NCI-H69 (cell line): ENCODE measurements at regions not wholly inside any gene's neighbourhood (a gene's known extent, or its start where the extent isn't known, plus 50 kb on each side); places are given as distances from the start of the nearest gene placed in this dataset.
"Not testable (repeated sequence)": the region's sequence is repeated elsewhere in the genome, so short reads cannot be mapped to it uniquely, and the experiment has no call there.

Experiments used
- DNase-seq: peaks from one replicate; lab custom pipeline; 2025; lab: John Stamatoyannopoulos, UW

GRCh38 chr10:9402067-9402466, 1347.6 kb downstream of the GATA3 start:
- DNase-seq = not testable (repeated sequence)

DNA sequence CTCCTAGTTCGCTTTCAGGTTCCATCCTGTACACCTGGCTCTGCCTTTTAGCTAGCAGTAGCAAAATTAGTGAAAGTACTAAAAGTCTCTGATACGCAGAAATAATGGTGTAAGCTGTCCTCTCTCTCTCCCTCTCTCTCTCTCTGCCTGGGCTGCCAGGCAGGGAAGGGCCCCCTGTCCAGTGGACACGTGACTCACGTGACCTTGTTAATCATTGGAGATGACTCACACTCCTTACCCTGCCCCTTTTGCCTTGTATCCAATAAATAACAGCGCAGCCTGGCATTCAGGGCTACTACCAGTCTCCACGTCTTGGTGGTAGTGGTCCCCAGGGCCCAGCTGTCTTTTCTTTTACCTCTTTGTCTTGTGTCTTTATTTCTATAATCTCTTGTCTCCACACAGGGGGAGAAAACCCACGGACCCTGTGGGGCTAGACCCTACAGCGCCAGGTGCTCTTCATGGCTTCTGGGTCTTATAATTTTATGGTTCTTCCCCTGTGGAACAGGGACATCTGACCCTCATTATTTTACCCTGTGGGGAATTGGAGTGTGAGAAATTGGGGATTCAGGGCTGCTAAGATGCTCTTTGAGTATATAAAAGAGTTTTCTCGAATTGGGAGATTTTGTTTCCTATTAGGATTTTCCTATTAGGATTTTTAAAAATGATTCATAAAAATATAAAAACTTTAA, 1348.2 kb downstream of the GATA3 start:
- not testable (repeated sequence) for DNase-seq

- DNase-seq = not testable (repeated sequence)
Measured at GRCh38 chr10:9407201-9407600, 1352.7 kb downstream of the GATA3 start.

- DNase-seq = no peak
Measured at GRCh38 chr10:9416331-9416730, 1361.8 kb downstream of the GATA3 start.

GRCh38 chr10:9419757-9420156, 1365.3 kb downstream of the GATA3 start:
- no peak for DNase-seq

DNA sequence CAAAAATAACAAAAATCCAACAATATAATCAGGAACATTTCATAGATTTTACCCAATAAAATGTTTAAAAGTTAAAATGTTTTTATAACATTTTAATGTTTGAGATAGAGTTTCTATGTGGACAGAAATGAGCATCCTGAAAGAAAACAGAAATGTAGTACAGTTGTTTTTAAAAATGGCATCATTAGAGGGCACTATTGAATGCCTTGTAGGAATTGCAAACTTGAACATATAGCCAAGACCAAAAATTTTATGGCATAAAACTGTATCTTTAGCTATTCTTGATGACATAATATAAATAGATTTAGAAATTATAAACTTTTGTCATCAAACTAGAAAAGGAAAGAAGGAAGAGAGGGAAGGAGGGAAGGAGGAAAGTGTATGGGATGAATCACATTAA, 1372.7 kb downstream of the GATA3 start:
- no peak for DNase-seq

DNA sequence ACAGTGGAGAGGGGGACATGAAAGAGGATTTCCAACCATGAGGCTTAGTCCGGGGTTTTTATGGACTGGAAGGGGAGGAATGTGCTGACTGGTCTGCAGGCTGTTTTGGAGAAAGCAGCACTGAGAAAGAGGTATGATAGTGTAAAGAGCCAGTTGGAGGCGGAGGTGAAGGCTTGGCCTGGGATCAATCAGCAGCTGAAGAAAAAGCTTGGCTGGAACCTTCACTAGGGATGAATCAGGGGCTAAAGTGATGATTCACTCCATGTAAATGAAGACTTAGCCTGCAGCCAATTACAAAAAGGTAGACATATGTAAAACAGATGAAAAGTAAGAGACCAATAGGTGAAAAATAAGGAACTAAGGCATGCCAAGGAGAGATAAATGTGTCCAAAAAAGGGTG, 1382.6 kb downstream of the GATA3 start:
- no peak for DNase-seq

DNA sequence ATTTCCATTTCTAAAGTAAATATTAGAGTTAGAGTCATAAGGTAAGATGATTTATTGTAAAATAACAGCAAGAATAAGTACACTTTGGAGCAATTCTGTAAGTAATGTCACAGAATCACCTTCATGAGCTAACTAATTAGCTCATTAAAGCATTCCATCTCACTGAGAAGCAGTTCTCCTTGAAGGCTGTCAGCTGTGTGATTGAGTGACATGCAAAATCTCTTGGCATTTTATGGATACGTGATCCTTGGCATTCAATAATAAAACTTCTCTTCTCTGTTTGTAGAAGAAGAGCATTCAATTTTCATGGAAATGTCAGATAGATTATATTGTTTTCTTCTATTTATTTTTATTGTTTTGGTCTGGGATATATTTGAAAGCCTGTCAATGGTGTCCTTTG, 1389.3 kb downstream of the GATA3 start:
- DNase-seq = no peak

GRCh38 chr10:9449530-9449929, 1395.0 kb downstream of the GATA3 start:
- DNase-seq = no peak

- DNase-seq = no peak
Measured at GRCh38 chr10:9450801-9451200, 1396.3 kb downstream of the GATA3 start.

GRCh38 chr10:9451211-9451773, 1396.8 kb downstream of the GATA3 start:
- no peak for DNase-seq

DNA sequence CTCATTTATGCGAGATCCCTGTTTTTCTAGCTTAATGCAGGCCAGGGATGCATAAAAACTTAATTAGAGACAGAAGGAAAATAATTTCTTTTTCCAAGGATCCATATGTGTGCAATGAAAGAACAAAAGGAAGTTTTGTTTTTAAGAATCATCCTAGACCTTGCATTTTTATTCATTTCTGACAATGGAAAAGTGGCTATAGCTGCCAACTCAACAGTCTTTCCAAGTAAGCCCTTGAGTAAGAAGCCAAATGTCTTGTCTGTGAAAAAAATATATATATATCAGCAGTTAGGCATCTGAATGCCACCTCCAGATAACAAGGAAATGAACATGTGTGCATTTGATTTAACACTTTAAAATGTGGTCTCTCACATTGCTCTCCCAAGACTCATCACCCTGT, 1397.6 kb downstream of the GATA3 start:
- no peak for DNase-seq

DNA sequence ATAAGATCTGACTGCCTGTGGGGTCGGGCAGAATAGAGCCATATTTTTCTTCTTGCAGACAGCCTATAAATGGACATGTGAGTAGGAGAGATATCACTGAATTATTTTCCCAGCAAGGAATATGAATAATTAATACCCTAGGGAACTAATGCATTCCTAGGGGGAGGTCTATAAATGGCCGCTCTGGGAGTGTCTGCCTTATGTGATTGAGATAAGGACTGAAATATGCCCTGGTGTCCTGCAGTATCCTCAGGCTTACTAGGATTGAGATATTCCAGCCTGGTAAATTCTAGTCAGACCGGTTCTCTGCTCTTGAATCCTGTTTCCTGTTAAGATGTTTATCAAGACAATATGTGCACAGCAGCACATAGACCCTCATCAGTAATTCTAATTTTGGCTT, 1399.4 kb downstream of the GATA3 start:
- DNase-seq = not testable (repeated sequence)

DNA sequence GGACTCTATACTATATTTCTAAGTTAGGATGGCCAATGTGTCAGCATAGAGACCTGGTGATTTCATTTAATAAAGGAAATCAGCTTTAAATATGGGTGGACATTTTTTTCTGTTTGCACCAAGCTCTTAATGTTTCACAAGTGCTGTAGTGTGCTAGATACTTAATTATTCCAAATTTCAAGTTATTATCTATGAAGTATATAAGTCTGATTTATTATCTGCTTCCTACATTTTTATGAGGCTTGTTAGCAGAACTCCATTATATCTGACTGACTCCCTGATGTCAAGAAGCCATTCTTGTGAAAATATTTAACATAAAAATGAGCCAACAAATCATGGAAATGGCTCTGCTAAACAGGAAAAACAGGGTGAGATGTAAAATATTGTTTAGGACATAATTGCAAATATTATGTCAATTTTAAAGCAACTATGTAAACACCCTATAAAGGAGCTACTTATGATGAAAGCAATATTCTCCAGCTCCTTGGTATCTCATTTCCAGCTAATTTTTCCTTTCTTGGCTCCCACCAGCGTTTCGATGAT, 1415.2 kb downstream of the GATA3 start:
- DNase-seq = no peak

- no peak for DNase-seq
Measured at GRCh38 chr10:9470581-9470980, 1416.1 kb downstream of the GATA3 start.

DNA sequence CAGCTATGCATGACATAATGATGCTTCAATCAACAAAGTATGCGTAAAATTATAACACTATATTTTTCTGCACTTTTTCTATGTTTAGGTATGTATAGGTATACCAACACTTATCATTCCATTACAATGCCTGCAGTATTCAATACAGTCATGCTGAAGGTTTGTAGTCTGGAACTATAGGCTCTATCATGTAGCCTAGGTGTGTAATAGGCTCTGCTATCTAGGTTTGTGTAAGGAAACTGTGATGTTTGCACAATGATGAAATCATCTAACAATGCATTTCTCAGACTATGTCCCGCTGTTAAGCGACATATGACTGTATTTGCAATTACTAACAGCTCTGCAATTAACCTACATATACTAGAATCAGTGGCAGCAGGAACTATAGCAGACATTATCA, 1447.5 kb downstream of the GATA3 start:
- no peak for DNase-seq

DNA sequence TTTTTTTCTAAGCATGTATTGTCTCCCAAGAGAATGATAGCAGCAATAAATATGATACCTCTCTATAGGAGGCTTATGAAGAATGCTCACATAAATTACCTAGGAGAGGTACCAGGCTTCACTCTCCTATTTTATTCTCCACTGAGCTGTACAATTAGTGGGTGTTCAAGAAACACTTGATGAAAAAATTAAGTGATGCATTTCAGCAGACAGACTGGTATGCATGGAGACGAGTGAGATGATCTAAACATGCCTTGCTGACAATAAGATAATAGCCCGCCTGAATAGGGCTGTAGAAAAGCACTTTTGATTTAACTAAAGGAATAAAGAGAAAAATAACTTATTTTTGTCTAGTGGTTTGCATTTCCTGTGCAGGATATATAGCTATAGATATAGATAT, 1449.7 kb downstream of the GATA3 start:
- DNase-seq = no peak

DNA sequence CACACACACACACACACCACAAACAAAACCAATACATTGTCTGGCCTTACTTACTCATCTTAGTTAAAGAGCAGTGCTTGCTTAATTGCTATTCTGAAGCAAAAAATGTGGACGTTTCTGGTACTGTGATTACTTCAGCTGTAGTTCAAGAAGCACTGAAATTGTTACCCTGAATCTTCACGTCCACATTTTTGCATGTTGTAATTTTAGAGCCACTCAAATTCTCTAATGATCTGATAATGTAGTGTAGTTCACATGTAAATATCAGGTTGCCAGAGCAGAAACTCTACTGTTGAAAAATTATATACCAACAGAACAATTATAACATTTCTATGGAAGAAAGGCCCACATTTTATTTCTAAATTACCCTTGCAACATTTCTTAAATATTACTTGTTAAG, 1451.1 kb downstream of the GATA3 start:
- DNase-seq = no peak

GRCh38 chr10:9508606-9509005, 1454.1 kb downstream of the GATA3 start:
- no peak for DNase-seq

DNA sequence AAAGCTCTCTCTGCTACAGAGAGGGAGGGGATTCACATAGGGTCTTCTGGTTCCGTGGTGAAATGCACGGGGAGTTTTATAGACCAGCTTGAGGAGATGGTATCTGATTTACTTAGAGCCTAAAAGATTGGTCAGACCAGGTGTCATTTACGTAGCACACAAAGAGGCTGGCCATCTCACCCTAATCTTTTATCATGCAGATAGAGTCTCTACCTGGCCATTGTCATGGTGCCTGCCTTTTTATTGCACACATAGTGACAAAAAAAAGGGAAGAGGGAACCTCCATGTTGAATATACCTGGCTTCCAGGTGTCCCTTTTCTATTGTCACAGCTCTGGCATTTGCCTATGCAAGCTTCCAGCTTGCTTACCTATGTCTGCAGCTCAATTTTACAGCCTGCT, 1456.1 kb downstream of the GATA3 start:
- DNase-seq = no peak

DNA sequence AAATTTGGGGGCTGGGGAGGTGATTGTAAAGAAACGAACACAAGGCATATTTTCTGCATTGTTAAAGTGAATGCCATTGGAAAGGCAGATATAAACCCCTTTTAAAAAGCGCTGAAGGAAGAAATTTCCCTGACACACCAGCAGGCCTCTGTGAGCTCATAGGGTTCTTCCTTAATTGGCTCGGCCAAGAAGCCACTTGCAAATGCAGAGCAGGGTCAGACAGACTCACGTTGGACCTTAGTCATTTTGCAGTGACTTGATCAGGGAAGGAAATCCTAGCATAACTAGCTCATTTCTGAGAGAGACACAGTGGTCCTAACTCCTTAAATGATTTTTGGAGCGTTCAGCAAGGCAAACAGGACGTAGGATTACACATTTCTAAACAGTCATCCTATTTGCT, 1461.4 kb downstream of the GATA3 start:
- DNase-seq = no peak

- no peak for DNase-seq
Measured at GRCh38 chr10:9535744-9536143, 1481.3 kb downstream of the GATA3 start.

- DNase-seq = no peak
Measured at GRCh38 chr10:9545073-9545472, 1472.6 kb upstream of the CELF2 start.
